Mesothelial cell of epicardium (in vitro differentiated cells): ENCODE measurements at regions not wholly inside any gene's neighbourhood (a gene's known extent, or its start where the extent isn't known, plus 50 kb on each side); places are given as distances from the start of the nearest gene placed in this dataset.

Experiments used
- DNase-seq, 2 experiments: peaks; one replicate each; pipeline ENCODE4 v3.0.0; 2021; ENCODE audit warnings: low spot score in 2 of 2; ENCODE audit not compliant: unreplicated experiment in 2 of 2
- H3K27ac Mint-ChIP-seq: 2 replicates; pipeline ENCODE4 v1.8.0; 2021; ENCODE audit warnings: mixed read lengths
- H3K27me3 Mint-ChIP-seq: 2 replicates; pipeline ENCODE4 v1.8.0; 2021; ENCODE audit warnings: low read depth, mixed read lengths
- H3K36me3 Mint-ChIP-seq: 2 replicates; pipeline ENCODE4 v1.8.0; 2021; ENCODE audit warnings: mixed read lengths
- H3K4me1 Mint-ChIP-seq: 2 replicates; pipeline ENCODE4 v1.8.0; 2021; ENCODE audit warnings: mixed read lengths
- H3K4me3 Mint-ChIP-seq: 2 replicates; pipeline ENCODE4 v1.8.0; 2021; ENCODE audit warnings: mild to moderate bottlenecking, moderate library complexity, mixed read lengths
- H3K9me3 Mint-ChIP-seq: 2 replicates; pipeline ENCODE4 v1.8.0; 2021; ENCODE audit warnings: mixed read lengths
- CTCF ChIP-seq: fragments of 200-600 bp; sonication (generic); IDR thresholded peaks from one replicate; pipeline ENCODE4 v1.5.0; 2021; ENCODE audit warnings: antibody characterized with exemption; ENCODE audit not compliant: unreplicated experiment

- Mint-ChIP-seq H3K9me3 (peaks cover 39% of the 10 kb centered on the region), H3K27ac (peak overlapping the region; percentile 30), H3K27me3 (no peaks in the 10 kb centered on the region), H3K36me3 (peaks cover 24% of the 10 kb centered on the region), H3K4me3 (no peak overlapping the region), H3K4me1 (no peaks in the 10 kb centered on the region)
- DNase-seq: no peak
- no peak for TF ChIP-seq CTCF
Observed at GRCh38 chr3:106256249-106256957, 387.6 kb upstream of the CBLB start.

- H3K9me3 Mint-ChIP-seq: peaks cover 34% of the 10 kb centered on the region
- H3K27me3 Mint-ChIP-seq: no peaks in the 10 kb centered on the region
- H3K4me3 Mint-ChIP-seq: no peak overlapping the region
- no peak for DNase-seq
- H3K4me1 Mint-ChIP-seq: peaks cover 3% of the 10 kb centered on the region
- no peak for TF ChIP-seq CTCF
- H3K27ac Mint-ChIP-seq: no peak overlapping the region
- peaks cover 22% of the 10 kb centered on the region for H3K36me3 Mint-ChIP-seq
Observed at GRCh38 chr3:106257172-106257571, 388.4 kb upstream of the CBLB start.

- Mint-ChIP-seq H3K4me3 (no peak overlapping the region), H3K36me3 (peaks cover 3% of the 10 kb centered on the region), H3K27ac (no peak overlapping the region), H3K27me3 (no peaks in the 10 kb centered on the region), H3K4me1 (peaks cover 30% of the 10 kb centered on the region), H3K9me3 (peaks cover 16% of the 10 kb centered on the region)
- no peak for DNase-seq
- TF ChIP-seq CTCF: no peak
Observed at GRCh38 chr3:106261396-106261795, 392.6 kb upstream of the CBLB start.

GRCh38 chr3:106261915-106262683 is 393.3 kb upstream of the CBLB start:
- H3K9me3 Mint-ChIP-seq: peaks cover 16% of the 10 kb centered on the region
- H3K27me3 Mint-ChIP-seq: no peaks in the 10 kb centered on the region
- no peak for TF ChIP-seq CTCF
- no peak for DNase-seq
- peaks cover 30% of the 10 kb centered on the region for H3K4me1 Mint-ChIP-seq
- H3K27ac Mint-ChIP-seq: peak overlapping the region; percentile 3
- H3K36me3 Mint-ChIP-seq: peaks cover 3% of the 10 kb centered on the region
- H3K4me3 Mint-ChIP-seq: no peak overlapping the region

GRCh38 chr3:106263011-106263410 is 394.2 kb upstream of the CBLB start:
- Mint-ChIP-seq H3K9me3 (peaks cover 15% of the 10 kb centered on the region), H3K4me1 (peaks cover 30% of the 10 kb centered on the region), H3K27me3 (no peaks in the 10 kb centered on the region), H3K36me3 (peaks cover 3% of the 10 kb centered on the region), H3K27ac (peak overlapping the region; percentile 90), H3K4me3 (no peak overlapping the region)
- TF ChIP-seq CTCF: no peak
- DNase-seq: no peak
